ENCODE measurements at regions not wholly inside any gene's neighbourhood (a gene's known extent, or its start where the extent isn't known, plus 50 kb on each side); places are given as distances from the start of the nearest gene placed in this dataset.

GRCh38 chrX:144849141-144849540 is 398.2 kb upstream of the SPANXN1 start:
- H3K27me3 ChIP-seq (ENCODE audit: insufficient read depth, insufficient read length), result no peaks in the 10 kb centered on the region
- H3K4me3 ChIP-seq (ENCODE audit: insufficient read length, low read depth), result no peak overlapping the region
- DNase-seq (ENCODE audit: low read depth, low spot score), result no peak
- H3K9me3 ChIP-seq (ENCODE audit: insufficient read depth, low read length), result no peaks in the 10 kb centered on the region
- TF ChIP-seq YY1 (IDR thresholded peaks at IDR 0.05; ENCODE audit: insufficient read depth, insufficient read length) (no peak), SUZ12 (IDR thresholded peaks at IDR 0.05; ENCODE audit: extremely low read depth, insufficient read depth, insufficient read length) (no peak), ZNF274 (IDR thresholded peaks at IDR 0.05; ENCODE audit: low read depth, low read length) (no peak)
- no peaks in the 10 kb centered on the region for H3K36me3 ChIP-seq (ENCODE audit: insufficient read depth, insufficient read length, low read length)
- H3K4me1 ChIP-seq (ENCODE audit: insufficient read depth, insufficient read length), result no peaks in the 10 kb centered on the region
- H3K9ac ChIP-seq (ENCODE audit: insufficient read length, low read depth), result no peak overlapping the region

GRCh38 chrX:144896323-144896722 is 351.0 kb upstream of the SPANXN1 start:
- TF ChIP-seq SUZ12 (IDR thresholded peaks at IDR 0.05; ENCODE audit: extremely low read depth, insufficient read depth, insufficient read length), result no peak
- no peak for TF ChIP-seq ZNF274 (IDR thresholded peaks at IDR 0.05; ENCODE audit: low read depth, low read length)
- TF ChIP-seq YY1 (IDR thresholded peaks at IDR 0.05; ENCODE audit: insufficient read depth, insufficient read length), result no peak
- H3K4me3 ChIP-seq (ENCODE audit: insufficient read length, low read depth), result no peak overlapping the region
- H3K27me3 ChIP-seq (ENCODE audit: insufficient read depth, insufficient read length), result no peaks in the 10 kb centered on the region
- no peak for DNase-seq (ENCODE audit: low read depth, low spot score)
- no peaks in the 10 kb centered on the region for H3K36me3 ChIP-seq (ENCODE audit: insufficient read depth, insufficient read length, low read length)
- no peaks in the 10 kb centered on the region for H3K4me1 ChIP-seq (ENCODE audit: insufficient read depth, insufficient read length)
- no peak overlapping the region for H3K9ac ChIP-seq (ENCODE audit: insufficient read length, low read depth)
- no peaks in the 10 kb centered on the region for H3K9me3 ChIP-seq (ENCODE audit: insufficient read depth, low read length)

GRCh38 chrX:144901521-144901920 is 345.8 kb upstream of the SPANXN1 start:
- no peaks in the 10 kb centered on the region for H3K36me3 ChIP-seq (ENCODE audit: insufficient read depth, insufficient read length, low read length)
- H3K27me3 ChIP-seq (ENCODE audit: insufficient read depth, insufficient read length), result no peaks in the 10 kb centered on the region
- DNase-seq (ENCODE audit: low read depth, low spot score), result no peak
- no peak overlapping the region for H3K9ac ChIP-seq (ENCODE audit: insufficient read length, low read depth)
- TF ChIP-seq YY1 (IDR thresholded peaks at IDR 0.05; ENCODE audit: insufficient read depth, insufficient read length), result no peak
- no peak for TF ChIP-seq SUZ12 (IDR thresholded peaks at IDR 0.05; ENCODE audit: extremely low read depth, insufficient read depth, insufficient read length)
- no peak for TF ChIP-seq ZNF274 (IDR thresholded peaks at IDR 0.05; ENCODE audit: low read depth, low read length)
- H3K4me3 ChIP-seq (ENCODE audit: insufficient read length, low read depth), result no peak overlapping the region
- no peaks in the 10 kb centered on the region for H3K9me3 ChIP-seq (ENCODE audit: insufficient read depth, low read length)
- H3K4me1 ChIP-seq (ENCODE audit: insufficient read depth, insufficient read length), result no peaks in the 10 kb centered on the region

GRCh38 chrX:144916785-144917184 is 330.5 kb upstream of the SPANXN1 start:
- TF ChIP-seq YY1 (IDR thresholded peaks at IDR 0.05; ENCODE audit: insufficient read depth, insufficient read length), result no peak
- no peak for TF ChIP-seq SUZ12 (IDR thresholded peaks at IDR 0.05; ENCODE audit: extremely low read depth, insufficient read depth, insufficient read length)
- no peak for TF ChIP-seq ZNF274 (IDR thresholded peaks at IDR 0.05; ENCODE audit: low read depth, low read length)
- Histone ChIP-seq H3K9ac (ENCODE audit: insufficient read length, low read depth) (no peak overlapping the region), H3K4me3 (ENCODE audit: insufficient read length, low read depth) (no peak overlapping the region), H3K36me3 (ENCODE audit: insufficient read depth, insufficient read length, low read length) (no peaks in the 10 kb centered on the region), H3K9me3 (ENCODE audit: insufficient read depth, low read length) (no peaks in the 10 kb centered on the region), H3K4me1 (ENCODE audit: insufficient read depth, insufficient read length) (no peaks in the 10 kb centered on the region), H3K27me3 (ENCODE audit: insufficient read depth, insufficient read length) (no peaks in the 10 kb centered on the region)
- DNase-seq (ENCODE audit: low read depth, low spot score), result no peak

GRCh38 chrX:144918936-144919335 is 328.4 kb upstream of the SPANXN1 start:
- no peak for DNase-seq (ENCODE audit: low read depth, low spot score)
- Histone ChIP-seq H3K9me3 (ENCODE audit: insufficient read depth, low read length) (no peaks in the 10 kb centered on the region), H3K4me3 (ENCODE audit: insufficient read length, low read depth) (no peak overlapping the region), H3K27me3 (ENCODE audit: insufficient read depth, insufficient read length) (no peaks in the 10 kb centered on the region), H3K9ac (ENCODE audit: insufficient read length, low read depth) (no peak overlapping the region), H3K36me3 (ENCODE audit: insufficient read depth, insufficient read length, low read length) (no peaks in the 10 kb centered on the region), H3K4me1 (ENCODE audit: insufficient read depth, insufficient read length) (no peaks in the 10 kb centered on the region)
- TF ChIP-seq ZNF274 (IDR thresholded peaks at IDR 0.05; ENCODE audit: low read depth, low read length) (no peak), YY1 (IDR thresholded peaks at IDR 0.05; ENCODE audit: insufficient read depth, insufficient read length) (no peak), SUZ12 (IDR thresholded peaks at IDR 0.05; ENCODE audit: extremely low read depth, insufficient read depth, insufficient read length) (no peak)

- Histone ChIP-seq H3K4me1 (ENCODE audit: insufficient read depth, insufficient read length) (no peaks in the 10 kb centered on the region), H3K4me3 (ENCODE audit: insufficient read length, low read depth) (no peak overlapping the region), H3K9me3 (ENCODE audit: insufficient read depth, low read length) (no peaks in the 10 kb centered on the region; the same call in 1 of the 2 replicates), H3K9ac (ENCODE audit: insufficient read length, low read depth) (no peak overlapping the region), H3K36me3 (ENCODE audit: insufficient read depth, insufficient read length, low read length) (no peaks in the 10 kb centered on the region), H3K27me3 (ENCODE audit: insufficient read depth, insufficient read length) (no peaks in the 10 kb centered on the region)
- TF ChIP-seq SUZ12 (IDR thresholded peaks at IDR 0.05; ENCODE audit: extremely low read depth, insufficient read depth, insufficient read length) (no peak), ZNF274 (IDR thresholded peaks at IDR 0.05; ENCODE audit: low read depth, low read length) (no peak), YY1 (IDR thresholded peaks at IDR 0.05; ENCODE audit: insufficient read depth, insufficient read length) (no peak)
- DNase-seq (ENCODE audit: low read depth, low spot score), result no peak
Measured at GRCh38 chrX:144946666-144947065, 300.6 kb upstream of the SPANXN1 start.
